Stomach smooth muscle (tissue), 2 donors: ENCODE measurements at regions not wholly inside any gene's neighbourhood (a gene's known extent, or its start where the extent isn't known, plus 50 kb on each side); places are given as distances from the start of the nearest gene placed in this dataset.

ENCODE experiments used
- H3K27ac ChIP-seq: one replicate; pipeline ENCODE4 v1.7.0; 2013; ENCODE audit warnings: mild to moderate bottlenecking, low read length, inconsistent platforms
- H3K27me3 ChIP-seq, 2 donors: one replicate each; pipeline ENCODE4 v1.7.0; 2013; ENCODE audit warnings: low read length in 2 of 2; ENCODE audit not compliant: insufficient read depth in 2 of 2, control insufficient read depth in 1 of 2
- H3K36me3 ChIP-seq, 2 donors: one replicate each; pipeline ENCODE4 v1.7.0; 2013; ENCODE audit warnings: low read length in 2 of 2; ENCODE audit not compliant: control insufficient read depth in 2 of 2, insufficient read depth in 2 of 2
- H3K4me1 ChIP-seq: one replicate; pipeline ENCODE4 v1.7.0; 2013; ENCODE audit warnings: low read length; ENCODE audit not compliant: control insufficient read depth, insufficient read depth
- H3K4me3 ChIP-seq, 2 donors: one replicate each; pipeline ENCODE4 v1.7.0; 2013; ENCODE audit warnings: low read length in 2 of 2
- H3K9ac ChIP-seq, 2 donors: one replicate each; pipeline ENCODE4 v1.7.0; 2013; ENCODE audit warnings: low read length in 2 of 2, mild to moderate bottlenecking in 1 of 2
- H3K9me3 ChIP-seq, 2 donors: one replicate each; pipeline ENCODE4 v1.7.0; 2013; ENCODE audit warnings: low read length in 2 of 2; ENCODE audit not compliant: control insufficient read depth in 2 of 2
- donor health status: healthy.
- donor health status: Pancreatic carcinoma.

GRCh38 chrX:124238268-124238667 lies 94.2 kb upstream of the TEX13D start:
- Histone ChIP-seq H3K36me3 (no peaks in the 10 kb centered on the region), H3K4me1 (peaks cover 5% of the 10 kb centered on the region), H3K27me3 (peaks cover 0 to 2% of the 10 kb centered on the region in 2 donors), H3K4me3 (no peak overlapping the region), H3K27ac (no peak overlapping the region), H3K9ac (no peak overlapping the region), H3K9me3 (no peaks in the 10 kb centered on the region)

GRCh38 chrX:124239324-124239723 lies 93.1 kb upstream of the TEX13D start:
- Histone ChIP-seq H3K4me3 (no peak overlapping the region), H3K9me3 (no peaks in the 10 kb centered on the region), H3K9ac (no peak overlapping the region), H3K27ac (no peak overlapping the region), H3K4me1 (peaks cover 7% of the 10 kb centered on the region), H3K36me3 (no peaks in the 10 kb centered on the region), H3K27me3 (peaks cover 0 to 2% of the 10 kb centered on the region in 2 donors)

GRCh38 chrX:124239911-124240310 lies 92.5 kb upstream of the TEX13D start:
- H3K9me3 ChIP-seq: no peaks in the 10 kb centered on the region
- H3K4me3 ChIP-seq: no peak overlapping the region
- no peaks in the 10 kb centered on the region for H3K36me3 ChIP-seq
- H3K9ac ChIP-seq: no peak overlapping the region
- H3K27ac ChIP-seq: no peak overlapping the region
- H3K4me1 ChIP-seq: peaks cover 7% of the 10 kb centered on the region
- peaks cover 0 to 2% of the 10 kb centered on the region in 2 donors for H3K27me3 ChIP-seq

GRCh38 chrX:124240422-124240821 lies 92.0 kb upstream of the TEX13D start:
- Histone ChIP-seq H3K27me3 (peaks cover 0 to 2% of the 10 kb centered on the region in 2 donors), H3K9me3 (no peaks in the 10 kb centered on the region), H3K27ac (no peak overlapping the region), H3K4me1 (peaks cover 7% of the 10 kb centered on the region), H3K9ac (no peak overlapping the region), H3K36me3 (no peaks in the 10 kb centered on the region), H3K4me3 (no peak overlapping the region)

- Histone ChIP-seq H3K9ac (no peak overlapping the region), H3K9me3 (no peaks in the 10 kb centered on the region), H3K27ac (peak overlapping the region; percentile 3), H3K4me1 (peaks cover 7% of the 10 kb centered on the region), H3K27me3 (peaks cover 0 to 2% of the 10 kb centered on the region in 2 donors), H3K36me3 (no peaks in the 10 kb centered on the region), H3K4me3 (no peak overlapping the region)
Measured at GRCh38 chrX:124242131-124242530, 90.3 kb upstream of the TEX13D start.

GRCh38 chrX:124249345-124249744 lies 83.1 kb upstream of the TEX13D start:
- Histone ChIP-seq H3K4me3 (no peak overlapping the region), H3K4me1 (no peaks in the 10 kb centered on the region), H3K27ac (no peak overlapping the region), H3K36me3 (no peaks in the 10 kb centered on the region), H3K27me3 (no peaks in the 10 kb centered on the region), H3K9ac (no peak overlapping the region), H3K9me3 (no peaks in the 10 kb centered on the region)

- Histone ChIP-seq H3K36me3 (no peaks in the 10 kb centered on the region), H3K9ac (no peak overlapping the region)
Measured at GRCh38 chrX:124250835-124251437, 81.5 kb upstream of the TEX13D start.

GRCh38 chrX:124254611-124255010 lies 77.8 kb upstream of the TEX13D start:
- Histone ChIP-seq H3K27ac (no peak overlapping the region), H3K4me1 (peaks cover 7% of the 10 kb centered on the region), H3K36me3 (no peaks in the 10 kb centered on the region), H3K9ac (no peak overlapping the region), H3K4me3 (no peak overlapping the region), H3K9me3 (no peaks in the 10 kb centered on the region), H3K27me3 (no peaks in the 10 kb centered on the region)

More at GRCh38 chrX:124250835-124251437, 81.5 kb upstream of the TEX13D start:
- Histone ChIP-seq H3K9me3 (no peaks in the 10 kb centered on the region), H3K27me3 (no peaks in the 10 kb centered on the region), H3K27ac (no peak overlapping the region), H3K4me3 (no peak overlapping the region), H3K4me1 (no peaks in the 10 kb centered on the region)

- H3K4me1 ChIP-seq: peaks cover 7% of the 10 kb centered on the region
- no peaks in the 10 kb centered on the region for H3K36me3 ChIP-seq
Measured at GRCh38 chrX:124256216-124256615, 76.2 kb upstream of the TEX13D start.

GRCh38 chrX:124256629-124257380 lies 75.7 kb upstream of the TEX13D start:
- Histone ChIP-seq H3K36me3 (no peaks in the 10 kb centered on the region), H3K27ac (no peak overlapping the region), H3K9me3 (no peaks in the 10 kb centered on the region), H3K4me1 (peaks cover 7% of the 10 kb centered on the region), H3K9ac (no peak overlapping the region), H3K27me3 (no peaks in the 10 kb centered on the region), H3K4me3 (no peak overlapping the region)

More at GRCh38 chrX:124256216-124256615, 76.2 kb upstream of the TEX13D start:
- no peak overlapping the region for H3K4me3 ChIP-seq
- no peaks in the 10 kb centered on the region for H3K9me3 ChIP-seq
- no peak overlapping the region for H3K9ac ChIP-seq
- no peak overlapping the region for H3K27ac ChIP-seq
- no peaks in the 10 kb centered on the region for H3K27me3 ChIP-seq
